Dedifferentiated amniotic fluid mesenchymal stem cell (primary cell): ENCODE measurements at regions not wholly inside any gene's neighbourhood (a gene's known extent, or its start where the extent isn't known, plus 50 kb on each side); places are given as distances from the start of the nearest gene placed in this dataset.

Experiments
- DNase-seq: peaks from one replicate; pipeline ENCODE4 v3.0.0-alpha.2; 2016; ENCODE audit errors: extremely low spot score

DNA sequence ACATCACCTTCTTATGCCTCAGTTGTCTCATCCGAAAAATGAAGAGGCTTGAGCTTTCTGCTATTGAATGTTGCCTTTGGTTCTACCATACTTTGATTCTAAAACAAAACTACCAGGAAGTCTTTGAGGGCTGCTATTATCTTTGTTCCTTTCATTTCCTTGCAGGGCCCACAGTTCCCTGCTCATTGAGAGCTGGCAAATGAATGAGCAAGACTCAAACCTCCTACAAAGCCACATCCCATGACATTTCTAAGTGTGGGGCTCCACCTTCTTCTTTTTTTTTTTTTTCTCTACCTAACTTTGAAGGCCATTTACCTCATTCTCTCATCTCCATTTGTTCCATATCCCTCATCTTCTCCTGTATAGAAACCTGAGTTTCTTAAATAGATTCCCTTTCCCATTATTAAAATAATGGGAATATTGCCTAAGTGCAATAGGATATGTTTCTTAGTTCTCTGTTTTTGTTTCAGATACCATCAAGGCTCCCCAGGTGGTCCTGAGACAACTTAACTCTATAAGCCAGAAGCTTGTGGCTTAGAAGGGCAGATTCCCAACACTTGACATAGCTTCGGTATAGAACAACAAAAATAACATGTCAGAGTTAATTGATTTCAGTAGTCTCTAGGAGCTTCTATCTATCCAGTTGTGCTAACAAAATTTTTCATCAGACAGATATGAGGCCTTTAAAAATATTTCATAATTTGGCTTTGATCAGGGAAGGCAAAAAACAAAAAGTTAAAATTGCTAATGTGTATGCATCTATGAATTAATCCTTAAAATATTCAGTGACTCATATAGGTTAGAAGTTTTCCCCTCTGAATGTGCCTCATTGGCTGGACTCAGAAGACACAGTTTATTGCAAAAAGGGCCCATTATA lies 951.6 kb downstream of the TUSC7 start:
- no peak for DNase-seq

DNA sequence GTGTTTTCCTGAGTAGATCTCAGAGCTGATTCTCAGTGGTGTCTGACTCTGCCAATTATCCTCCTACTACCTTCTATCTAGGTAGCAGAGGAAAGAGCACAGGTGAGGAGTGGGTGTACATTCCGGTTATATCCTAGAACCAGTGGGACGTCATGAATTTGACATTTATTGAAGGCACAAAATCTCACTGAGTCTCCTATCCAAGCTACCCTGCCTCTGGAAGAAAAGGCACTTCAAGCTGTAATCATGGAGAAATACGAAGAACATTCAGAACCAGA lies 952.2 kb downstream of the TUSC7 start:
- no peak for DNase-seq

DNA sequence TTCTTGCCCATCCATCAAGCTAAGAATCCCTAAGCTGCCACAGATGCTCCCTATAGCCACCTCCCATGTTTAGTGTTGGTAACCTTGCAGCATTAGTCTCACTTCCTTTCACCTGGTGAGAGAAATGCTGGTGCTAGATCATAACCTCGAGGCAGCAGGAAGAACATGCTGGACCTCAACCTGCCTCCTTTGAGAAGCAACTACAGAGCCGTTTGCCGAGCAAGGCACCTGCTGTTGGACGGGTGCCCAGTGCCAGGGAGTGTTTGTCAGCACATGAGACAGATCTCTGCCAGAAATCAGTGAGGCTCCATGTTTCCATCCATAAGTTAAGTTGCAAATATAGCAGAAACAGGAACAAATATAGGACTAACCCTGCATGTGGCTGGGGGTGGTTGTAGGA lies 955.7 kb downstream of the TUSC7 start:
- DNase-seq, result no peak

DNA sequence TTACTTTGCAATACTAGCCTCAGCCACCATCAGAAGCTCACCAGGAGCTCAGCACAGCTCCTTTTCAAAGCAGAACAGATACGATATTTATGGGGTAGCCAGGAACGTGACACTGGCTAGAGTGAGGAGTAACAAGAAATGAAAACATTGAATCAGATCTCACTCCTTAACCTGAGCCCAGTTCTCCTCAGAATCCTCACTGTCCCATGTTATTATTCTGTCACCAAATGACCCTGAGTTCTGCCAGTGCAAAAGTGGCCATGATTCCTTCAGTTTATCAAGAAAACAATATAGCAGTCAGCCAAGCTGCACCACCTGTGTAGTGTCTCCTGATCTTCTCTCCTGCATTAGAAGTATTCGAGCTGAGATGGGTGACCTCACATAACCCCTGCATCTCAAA lies 956.7 kb downstream of the TUSC7 start:
- DNase-seq, result no peak

DNA sequence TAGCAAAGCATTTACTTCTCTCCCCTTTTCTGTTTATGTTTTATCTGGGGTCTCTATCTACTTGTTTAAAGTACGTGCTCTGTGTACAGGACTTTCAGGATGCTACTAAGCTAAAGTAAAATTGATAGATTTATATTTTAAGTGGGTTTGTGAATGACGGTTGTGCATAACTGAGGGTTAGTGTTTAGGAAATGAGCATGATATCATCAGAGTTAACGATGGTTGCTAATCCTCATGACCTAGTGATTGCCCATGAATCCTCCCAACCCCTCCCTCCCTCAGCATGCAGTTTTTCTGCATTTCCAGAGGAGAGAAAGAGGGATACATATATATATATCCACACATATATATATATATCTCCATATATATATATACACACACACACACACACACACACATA lies 957.2 kb downstream of the TUSC7 start:
- DNase-seq, result no peak

DNA sequence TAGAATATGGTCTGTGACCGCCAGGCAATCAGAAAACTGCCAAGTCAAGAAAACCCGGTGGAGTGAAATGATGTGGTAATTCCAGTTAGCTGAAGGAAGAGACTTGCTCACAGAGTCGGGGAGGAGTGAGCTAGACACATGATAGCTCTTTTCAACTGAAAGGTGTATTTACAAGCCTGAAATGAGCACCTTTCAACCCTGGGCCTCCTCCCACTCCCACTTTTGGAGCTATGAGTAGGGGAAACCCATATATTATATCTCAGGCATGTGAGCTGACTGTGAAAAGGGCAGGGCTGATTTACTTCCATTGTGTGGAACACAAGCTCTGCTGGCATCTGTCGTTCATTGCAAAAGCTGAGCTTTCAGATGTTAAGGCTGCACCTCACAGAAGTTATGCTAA lies 960.2 kb downstream of the TUSC7 start:
- no peak for DNase-seq

DNA sequence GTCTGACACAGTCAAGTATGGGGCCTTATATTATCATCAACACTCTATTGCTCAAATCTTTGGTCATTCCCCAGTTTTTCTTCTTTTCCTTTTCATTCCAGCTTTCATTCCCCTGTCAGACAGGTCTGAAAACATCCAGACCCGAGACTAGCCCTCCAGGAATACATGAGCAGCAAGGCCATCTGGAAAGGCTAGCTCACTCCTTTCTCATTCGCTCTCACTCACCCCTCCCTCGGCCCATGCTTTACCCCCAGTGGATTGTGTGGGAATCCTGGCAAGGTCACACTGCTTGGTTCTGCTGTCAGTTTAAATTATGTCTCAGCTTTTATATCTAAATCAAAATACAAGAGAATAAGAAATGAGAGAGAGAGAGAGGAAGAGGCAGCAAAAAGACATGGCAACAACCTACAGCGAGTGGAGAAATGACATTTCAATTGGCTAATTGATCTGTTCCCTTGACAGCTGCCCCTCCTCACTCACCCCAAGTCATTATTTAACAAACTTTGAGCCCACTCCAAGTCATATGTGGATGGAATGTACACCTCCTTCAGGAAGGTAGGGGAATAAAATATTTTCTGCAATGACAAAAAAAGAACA lies 962.2 kb downstream of the TUSC7 start:
- no peak for DNase-seq

DNA sequence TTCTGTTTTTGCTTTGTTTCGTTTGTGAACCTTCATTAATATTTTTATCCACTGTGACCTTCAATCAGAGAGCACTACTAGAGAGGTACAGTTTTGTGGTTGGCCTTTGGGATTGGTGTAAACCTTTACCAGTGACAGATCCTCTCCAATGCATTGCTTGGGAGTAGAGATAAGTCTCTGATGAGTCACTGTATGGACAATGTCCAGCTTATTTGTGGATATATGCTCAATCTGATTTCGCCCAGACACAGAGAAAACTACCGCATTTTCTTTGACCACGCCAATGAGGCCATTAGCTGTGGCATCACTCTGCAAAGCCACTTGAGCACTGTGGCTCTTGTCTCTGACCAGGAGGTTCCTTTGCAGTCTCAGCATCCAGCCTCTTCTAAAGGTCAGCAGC lies 964.7 kb downstream of the TUSC7 start:
- DNase-seq, result no peak

DNA sequence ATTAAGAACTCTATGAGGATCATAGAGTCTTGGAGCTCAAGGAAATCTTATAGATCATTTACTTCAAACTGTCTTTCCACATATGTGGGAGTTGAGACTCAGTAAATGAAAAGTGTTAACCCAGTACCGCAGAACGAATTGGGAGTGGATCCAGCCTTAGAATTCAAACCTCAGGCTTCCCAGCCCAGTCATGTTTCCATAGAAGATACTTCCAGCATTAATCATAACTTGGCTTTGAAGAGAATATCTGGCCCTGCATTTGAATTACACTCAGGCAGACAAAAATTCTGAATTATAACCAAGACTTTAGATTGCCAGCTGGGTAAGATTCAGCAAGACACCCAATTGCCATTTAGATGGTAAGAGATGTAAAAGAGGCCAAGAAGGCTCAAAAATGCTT lies 972.0 kb downstream of the TUSC7 start:
- peak; percentile 71 for DNase-seq

DNA sequence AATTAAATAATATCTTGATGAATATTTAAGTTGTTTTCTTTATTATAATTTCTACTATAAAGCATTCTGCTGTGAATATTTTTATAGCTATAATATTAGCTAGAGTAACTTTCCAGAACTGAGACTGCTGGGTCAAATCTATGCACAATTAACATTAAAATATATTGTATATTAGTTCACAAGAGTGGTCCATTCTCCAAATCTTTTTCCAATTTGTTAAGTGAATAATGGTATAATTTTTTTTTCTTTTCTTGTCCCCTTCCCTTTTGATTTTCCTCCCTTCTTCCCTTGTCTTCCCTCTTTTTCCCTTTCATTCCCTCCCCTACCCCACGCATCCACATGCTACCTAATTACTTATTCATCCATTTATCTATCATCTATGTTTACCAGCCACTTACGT lies 977.5 kb downstream of the TUSC7 start:
- DNase-seq, result no peak

DNA sequence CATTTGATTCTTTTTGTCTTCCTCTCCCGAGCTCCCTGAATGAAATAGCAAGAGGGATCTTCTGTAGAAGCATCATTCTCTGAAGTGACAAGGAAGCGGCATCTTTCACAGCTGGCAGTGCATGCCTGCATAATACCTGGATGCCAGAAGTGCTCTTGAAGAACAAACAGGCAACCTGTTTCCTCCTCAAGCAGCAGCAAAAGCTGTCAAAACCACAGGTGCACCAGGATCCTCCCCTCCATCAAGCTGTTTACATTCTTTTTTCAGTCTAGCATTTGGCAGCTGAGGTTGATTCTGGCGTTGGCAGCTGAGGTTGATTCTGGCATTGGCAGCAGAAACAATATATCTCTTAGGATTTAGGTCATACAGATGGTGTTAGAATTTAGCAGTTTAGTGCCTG lies 979.0 kb downstream of the TUSC7 start:
- DNase-seq, result no peak

DNA sequence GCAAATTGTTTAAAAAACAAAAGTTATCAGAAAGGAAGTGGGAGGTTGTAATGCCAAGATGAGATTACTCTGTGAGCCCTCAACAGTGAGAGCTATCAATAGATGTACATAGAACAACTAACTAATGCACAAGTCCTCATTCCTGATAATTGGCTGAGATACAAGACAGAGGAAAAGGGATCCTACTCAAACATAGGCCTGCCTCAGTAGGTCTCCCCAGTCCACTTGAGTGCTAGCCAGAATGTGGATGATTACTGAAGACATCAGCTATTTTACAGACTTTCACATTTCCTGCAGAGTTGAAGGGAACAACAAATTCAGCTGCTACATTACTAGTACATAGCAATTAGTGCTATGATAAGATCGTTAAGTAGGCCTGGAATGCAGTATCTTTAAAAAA lies 981.9 kb downstream of the TUSC7 start:
- no peak for DNase-seq

DNA sequence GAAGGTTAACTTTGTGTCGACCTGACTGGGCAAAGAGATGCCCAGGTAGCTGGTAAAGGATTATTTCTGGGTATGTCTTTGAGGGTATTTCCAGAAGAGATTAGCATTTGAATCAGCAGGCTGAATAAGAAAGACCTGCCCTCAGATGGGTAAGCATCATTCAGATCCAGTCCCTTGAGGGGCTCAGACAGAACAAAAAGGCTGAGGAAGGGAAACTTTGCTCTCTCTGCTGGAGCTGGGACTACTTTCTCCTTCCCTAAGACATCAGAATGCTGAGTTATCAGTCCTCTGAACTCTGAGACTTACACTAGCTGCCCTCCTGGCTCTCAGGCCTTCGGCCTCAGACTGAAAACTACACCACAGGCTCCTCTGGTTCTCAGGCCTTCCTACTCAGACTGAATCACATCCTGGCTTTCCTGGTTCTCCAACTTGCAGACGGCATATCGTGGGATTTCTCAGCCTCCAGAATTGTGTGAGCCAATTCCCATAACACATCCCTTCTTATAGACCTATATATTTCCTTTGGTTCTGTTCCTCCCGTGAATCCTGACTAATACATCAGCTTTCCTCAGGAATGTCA lies 982.9 kb downstream of the TUSC7 start:
- DNase-seq, result peak; percentile 33

DNA sequence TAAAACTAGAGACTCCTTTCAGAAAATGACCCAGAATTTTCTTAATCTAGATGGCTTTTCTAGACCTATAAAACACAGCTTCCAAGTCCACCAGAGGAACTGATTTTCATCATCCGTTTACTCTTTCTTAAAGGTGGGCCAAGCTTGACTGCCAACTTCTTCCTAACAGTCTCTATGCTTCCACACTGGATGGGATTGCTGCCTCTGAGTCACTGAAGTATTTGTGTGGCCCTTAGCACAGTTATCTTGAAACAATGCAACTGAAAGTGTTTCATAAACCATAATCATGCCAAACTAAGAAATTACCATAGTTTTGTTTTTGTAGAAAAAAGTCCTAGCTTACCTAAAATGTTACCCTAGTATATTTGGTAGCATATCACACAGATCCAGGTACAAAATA lies 985.7 kb downstream of the TUSC7 start:
- no peak for DNase-seq

DNA sequence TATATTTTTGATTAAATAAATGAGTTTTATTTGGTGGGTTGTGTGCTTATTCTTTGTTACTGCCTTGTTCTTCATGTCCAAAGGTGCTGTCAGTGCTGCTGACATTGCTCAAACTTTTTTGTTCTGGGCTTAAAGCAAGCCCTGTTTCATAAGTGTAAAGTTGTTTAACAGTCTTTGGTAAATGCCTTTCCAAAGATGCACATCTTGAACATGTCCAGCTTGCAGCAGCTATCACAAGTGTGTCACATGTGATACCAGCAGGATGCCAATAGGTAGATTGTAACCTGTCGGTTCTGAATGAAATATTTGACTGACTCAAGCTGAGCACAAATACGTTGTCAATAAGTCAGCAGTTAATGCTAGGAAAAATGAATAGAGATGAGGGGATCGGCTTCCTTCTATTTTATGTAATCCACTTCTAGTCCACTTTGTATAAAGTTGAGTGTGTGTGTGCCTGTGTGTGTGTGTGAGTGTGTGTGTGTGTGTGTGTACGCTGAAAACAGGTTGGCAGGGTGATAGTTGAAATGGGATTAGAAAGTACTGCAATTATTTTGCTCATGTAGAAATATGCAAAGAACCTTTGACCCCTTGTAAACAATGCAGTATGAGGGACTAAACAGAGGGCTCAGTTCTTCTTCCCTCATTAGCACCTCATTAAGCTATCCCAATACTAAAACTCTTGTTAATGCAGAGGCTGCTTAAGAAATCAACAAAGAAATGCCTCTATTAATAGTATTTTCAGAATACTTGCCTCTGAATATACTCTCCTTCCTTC lies 986.5 kb downstream of the TUSC7 start:
- DNase-seq, result no peak

DNA sequence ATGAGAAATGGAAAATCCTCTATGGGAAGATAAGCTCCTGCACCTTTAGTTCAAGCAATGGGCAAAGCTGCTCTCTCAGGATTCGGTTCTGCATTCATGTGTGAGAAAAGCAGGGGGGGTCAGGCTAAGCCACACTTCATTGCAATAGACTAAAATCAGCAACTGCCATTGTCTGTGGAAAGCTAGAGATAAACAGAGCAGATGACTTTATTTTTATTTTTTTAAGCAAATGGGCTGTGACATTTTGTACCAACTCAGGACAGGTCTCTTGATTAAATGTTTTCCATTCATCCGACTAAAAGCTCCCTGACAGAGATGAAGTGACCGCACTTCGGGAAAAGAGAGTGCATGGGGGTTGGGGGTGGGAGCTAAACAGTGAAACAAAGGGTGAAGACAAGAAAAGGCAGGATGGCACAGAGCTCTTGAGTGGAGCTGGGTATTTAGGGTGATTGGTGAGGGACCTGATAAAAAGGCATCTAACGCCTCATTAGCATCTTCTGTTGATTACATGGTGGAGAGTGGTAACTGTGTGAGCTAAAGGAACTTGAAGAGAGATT lies 987.4 kb downstream of the TUSC7 start:
- DNase-seq, result no peak

DNA sequence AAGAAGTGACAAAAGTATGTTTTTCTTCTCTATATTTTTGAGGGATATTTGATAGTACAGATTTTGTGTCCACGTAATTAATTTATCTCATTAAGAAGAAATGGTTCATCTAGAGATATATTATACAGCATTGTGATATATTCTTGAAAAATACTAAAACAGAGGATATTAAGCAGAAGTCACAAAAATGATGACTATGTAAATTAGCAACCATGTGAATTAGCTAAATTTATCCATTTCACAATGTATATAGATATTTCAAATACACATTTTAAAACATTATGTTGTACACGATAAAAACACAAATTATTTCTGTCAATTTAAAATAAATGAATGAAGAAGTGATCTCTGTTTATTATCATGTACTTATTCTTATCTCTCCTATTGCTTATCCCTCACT lies 989.5 kb downstream of the TUSC7 start:
- DNase-seq, result no peak

DNA sequence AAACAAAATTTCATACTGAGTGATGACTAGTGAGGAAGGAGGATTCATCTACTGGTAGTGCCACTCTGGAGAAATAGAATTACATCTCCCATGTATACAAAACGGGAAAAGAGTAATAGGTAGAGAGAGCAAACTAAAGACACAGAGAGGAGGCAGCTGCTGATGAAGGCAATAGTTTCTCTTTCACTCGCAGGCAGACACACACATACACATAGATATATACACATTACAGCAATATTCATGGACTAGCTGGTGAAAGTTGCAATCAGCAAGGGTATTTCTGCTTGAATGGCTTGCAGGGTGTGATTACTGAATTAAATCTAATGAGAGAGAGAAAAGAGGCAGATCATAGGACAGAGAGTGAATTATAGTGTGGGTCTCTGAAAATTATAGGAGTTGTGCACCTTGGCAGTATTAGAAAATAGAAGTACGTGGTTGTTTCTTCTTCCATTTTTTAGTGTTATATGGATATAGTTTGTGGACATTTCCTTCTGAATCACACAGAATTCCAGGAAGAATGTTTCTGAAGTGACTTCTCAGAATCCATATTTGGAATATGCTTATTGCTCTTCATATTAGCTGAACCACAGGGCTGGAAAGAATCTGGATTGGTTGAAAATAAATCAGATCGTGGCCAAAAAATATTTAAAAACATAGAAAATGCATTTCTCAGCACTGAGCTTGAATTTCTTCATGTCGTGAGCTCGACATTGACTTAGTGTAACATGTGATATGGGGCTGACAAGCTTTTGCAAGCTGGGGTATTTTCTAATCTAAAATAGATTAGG lies 991.2 kb downstream of the TUSC7 start:
- DNase-seq, result peak; percentile 35

DNA sequence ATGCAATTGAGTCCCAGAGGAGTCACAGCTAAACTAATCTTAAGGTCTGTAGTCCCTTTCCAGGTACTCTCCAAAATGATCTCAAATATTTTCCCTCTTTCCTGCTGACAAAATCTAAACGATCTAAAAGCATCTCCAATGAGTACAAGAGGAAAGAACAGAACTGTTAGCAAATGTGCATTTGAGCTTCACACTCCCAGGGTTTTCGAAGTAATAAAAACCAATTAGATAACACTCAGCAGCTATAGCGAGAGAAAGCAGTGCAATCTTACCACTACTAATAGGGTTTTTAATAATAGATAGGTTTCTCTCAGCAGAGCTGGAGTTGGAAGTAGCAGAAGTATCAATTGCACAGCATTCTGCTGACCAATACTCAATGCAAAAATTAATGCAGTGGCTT lies 995.4 kb downstream of the TUSC7 start:
- DNase-seq, result no peak

DNA sequence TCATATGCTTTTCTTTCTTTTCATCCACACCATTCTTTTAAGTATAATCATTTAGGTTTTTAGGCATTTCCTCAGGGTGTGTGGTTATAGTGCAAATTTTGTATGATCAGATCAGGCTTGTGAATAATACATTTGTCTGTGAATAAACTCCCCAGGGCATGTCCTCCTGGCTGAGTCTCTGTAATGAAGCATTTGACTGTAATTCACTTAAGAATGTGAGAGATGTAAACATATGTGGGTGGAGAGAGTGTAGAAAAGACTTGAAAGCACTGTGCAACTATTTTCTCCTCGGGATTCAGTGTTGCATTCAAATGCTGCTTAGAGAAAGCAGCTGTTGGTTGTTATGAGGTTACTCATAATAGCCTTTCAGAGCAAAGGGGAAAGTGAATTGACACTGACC lies 996.5 kb downstream of the TUSC7 start:
- peak; percentile 92 for DNase-seq

DNA sequence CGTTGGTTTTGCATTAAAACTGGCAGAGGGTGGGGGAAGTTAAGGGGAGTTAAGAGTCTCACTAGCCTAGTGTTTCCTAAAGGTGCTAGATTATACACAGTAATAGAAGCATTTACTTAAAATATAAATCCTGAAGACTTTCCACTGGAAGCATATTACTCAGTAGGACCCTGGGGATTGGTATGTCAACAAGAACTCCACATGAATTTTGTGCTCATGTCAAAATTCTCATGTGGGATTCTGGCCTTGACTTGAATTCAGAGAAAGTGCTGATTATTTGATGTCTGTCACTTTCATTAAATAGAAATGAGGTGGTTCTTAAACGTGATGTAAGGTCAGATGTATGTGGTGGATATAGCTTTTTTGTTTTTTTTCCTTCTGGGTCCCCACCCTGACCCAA lies 997.2 kb downstream of the TUSC7 start:
- DNase-seq, result no peak

DNA sequence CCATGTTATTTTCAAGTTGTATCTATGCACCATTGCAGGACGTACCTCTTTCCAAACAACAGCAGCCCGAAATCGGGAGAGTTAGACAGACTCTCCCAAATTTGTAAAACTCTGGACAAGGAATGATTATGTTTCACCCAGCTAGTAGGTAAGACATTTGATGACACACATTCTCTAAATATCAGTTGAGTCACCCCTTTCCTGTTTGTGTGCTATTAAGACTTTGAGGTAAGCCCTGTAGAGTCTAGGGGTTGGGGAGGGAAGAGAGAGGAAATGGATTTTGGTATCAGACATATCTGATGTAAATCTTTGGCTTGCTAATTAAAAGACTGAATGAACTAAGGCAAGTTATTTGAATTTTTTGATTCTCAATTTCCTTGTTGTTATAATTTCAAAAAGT lies 999.0 kb downstream of the TUSC7 start:
- no peak for DNase-seq
